ENCODE measurements at regions not wholly inside any gene's neighbourhood (a gene's known extent, or its start where the extent isn't known, plus 50 kb on each side); places are given as distances from the start of the nearest gene placed in this dataset.

DNA sequence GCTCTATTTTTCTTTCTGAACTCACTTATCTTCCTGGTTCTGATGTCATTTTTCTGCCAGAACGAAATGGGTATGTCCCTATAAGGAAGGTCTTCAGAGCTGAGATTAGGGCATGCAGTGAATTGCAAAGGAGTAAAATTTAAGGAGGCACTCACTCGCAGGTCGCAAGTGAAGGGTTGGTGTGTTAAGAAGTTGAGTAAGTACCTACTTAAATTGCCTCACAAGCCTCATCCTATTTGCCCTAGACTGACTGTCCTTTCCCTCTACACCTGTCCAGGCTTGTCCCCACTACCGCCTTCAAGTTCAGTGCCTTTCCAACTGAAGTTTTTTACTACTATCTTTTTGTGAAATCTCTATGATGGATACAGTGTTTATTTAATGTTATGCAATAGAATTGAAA, 191.5 kb downstream of the AHR start:
- H3K4me1 ChIP-seq: no peaks in the 10 kb centered on the region
- H3K27ac ChIP-seq: no peak overlapping the region
- H3K4me3 ChIP-seq (ENCODE audit: low read depth, low read length): no peak overlapping the region
- no peaks in the 10 kb centered on the region for H3K27me3 ChIP-seq (ENCODE audit: control insufficient read depth, insufficient read depth, low read length)
- no peak overlapping the region for H3K9ac ChIP-seq
- no peak overlapping the region for H3K4me2 ChIP-seq (ENCODE audit: low read length)
- H3K36me3 ChIP-seq (ENCODE audit: control insufficient read depth, insufficient read depth, low read length): no peaks in the 10 kb centered on the region
- no peaks in the 10 kb centered on the region for H3K9me3 ChIP-seq (ENCODE audit: control insufficient read depth, low read length)
- no peaks in the 10 kb centered on the region for H3K79me2 ChIP-seq
- H2AFZ ChIP-seq: no peak overlapping the region
- TF ChIP-seq, protein P1, sequence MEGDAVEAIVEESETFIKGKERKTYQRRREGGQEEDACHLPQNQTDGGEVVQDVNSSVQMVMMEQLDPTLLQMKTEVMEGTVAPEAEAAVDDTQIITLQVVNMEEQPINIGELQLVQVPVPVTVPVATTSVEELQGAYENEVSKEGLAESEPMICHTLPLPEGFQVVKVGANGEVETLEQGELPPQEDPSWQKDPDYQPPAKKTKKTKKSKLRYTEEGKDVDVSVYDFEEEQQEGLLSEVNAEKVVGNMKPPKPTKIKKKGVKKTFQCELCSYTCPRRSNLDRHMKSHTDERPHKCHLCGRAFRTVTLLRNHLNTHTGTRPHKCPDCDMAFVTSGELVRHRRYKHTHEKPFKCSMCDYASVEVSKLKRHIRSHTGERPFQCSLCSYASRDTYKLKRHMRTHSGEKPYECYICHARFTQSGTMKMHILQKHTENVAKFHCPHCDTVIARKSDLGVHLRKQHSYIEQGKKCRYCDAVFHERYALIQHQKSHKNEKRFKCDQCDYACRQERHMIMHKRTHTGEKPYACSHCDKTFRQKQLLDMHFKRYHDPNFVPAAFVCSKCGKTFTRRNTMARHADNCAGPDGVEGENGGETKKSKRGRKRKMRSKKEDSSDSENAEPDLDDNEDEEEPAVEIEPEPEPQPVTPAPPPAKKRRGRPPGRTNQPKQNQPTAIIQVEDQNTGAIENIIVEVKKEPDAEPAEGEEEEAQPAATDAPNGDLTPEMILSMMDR (IDR thresholded peaks at IDR 0.05): no peak

DNA sequence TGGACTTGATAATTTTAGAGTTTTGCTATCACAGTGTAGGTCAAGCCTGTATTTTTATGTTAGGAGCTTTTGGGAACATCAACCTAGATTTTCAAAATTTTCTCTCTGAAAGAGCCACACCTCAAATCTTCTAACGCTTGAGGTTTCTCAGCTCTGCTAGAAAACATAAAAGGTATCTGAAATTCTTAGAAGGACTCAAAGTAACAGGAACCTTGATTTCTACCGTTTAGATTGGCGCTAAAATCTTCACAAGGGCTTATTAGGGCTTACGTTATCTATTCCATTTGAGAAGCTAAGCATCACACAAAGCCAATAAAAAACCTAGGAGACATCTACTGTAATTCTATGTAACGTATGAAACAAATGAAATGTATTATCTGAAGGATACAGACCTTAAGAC, 192.4 kb downstream of the AHR start:
- no peak overlapping the region for H3K9ac ChIP-seq
- no peaks in the 10 kb centered on the region for H3K36me3 ChIP-seq (ENCODE audit: control insufficient read depth, insufficient read depth, low read length)
- H3K4me1 ChIP-seq: no peaks in the 10 kb centered on the region
- no peak overlapping the region for H2AFZ ChIP-seq
- H3K4me2 ChIP-seq (ENCODE audit: low read length): no peak overlapping the region
- H3K27ac ChIP-seq: no peak overlapping the region
- no peaks in the 10 kb centered on the region for H3K27me3 ChIP-seq (ENCODE audit: control insufficient read depth, insufficient read depth, low read length)
- H3K4me3 ChIP-seq (ENCODE audit: low read depth, low read length): no peak overlapping the region
- H3K79me2 ChIP-seq: no peaks in the 10 kb centered on the region
- TF ChIP-seq, protein P1 (IDR thresholded peaks at IDR 0.05): no peak
- H3K9me3 ChIP-seq (ENCODE audit: control insufficient read depth, low read length): no peaks in the 10 kb centered on the region

DNA sequence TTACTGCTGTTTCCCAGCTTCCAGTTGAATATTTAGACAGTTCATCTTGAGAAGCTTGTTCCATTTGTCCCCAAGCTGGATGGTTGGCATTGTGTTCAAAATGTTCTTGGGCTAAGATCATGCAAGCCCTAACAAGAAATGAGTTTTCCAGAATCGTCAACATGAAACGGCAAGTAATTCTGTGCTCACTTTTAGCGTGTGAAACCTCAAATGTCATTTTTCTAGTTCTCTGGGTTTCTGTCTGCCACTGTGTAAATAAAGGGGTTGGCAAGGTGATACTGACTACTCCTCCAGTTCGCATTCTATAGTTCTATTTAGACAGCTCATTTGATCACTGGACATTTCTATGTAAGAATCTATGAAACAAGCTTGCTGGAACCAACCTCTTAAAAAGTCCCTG, 194.0 kb downstream of the AHR start:
- Histone ChIP-seq H3K36me3 (ENCODE audit: control insufficient read depth, insufficient read depth, low read length) (no peaks in the 10 kb centered on the region), H3K9me3 (ENCODE audit: control insufficient read depth, low read length) (no peaks in the 10 kb centered on the region), H3K9ac (no peak overlapping the region), H3K4me2 (ENCODE audit: low read length) (no peak overlapping the region), H3K79me2 (no peaks in the 10 kb centered on the region), H3K27ac (no peak overlapping the region), H3K27me3 (ENCODE audit: control insufficient read depth, insufficient read depth, low read length) (no peaks in the 10 kb centered on the region), H3K4me1 (no peaks in the 10 kb centered on the region), H3K4me3 (ENCODE audit: low read depth, low read length) (no peak overlapping the region), H2AFZ (no peak overlapping the region)
- TF ChIP-seq, protein P1 (IDR thresholded peaks at IDR 0.05): no peak

DNA sequence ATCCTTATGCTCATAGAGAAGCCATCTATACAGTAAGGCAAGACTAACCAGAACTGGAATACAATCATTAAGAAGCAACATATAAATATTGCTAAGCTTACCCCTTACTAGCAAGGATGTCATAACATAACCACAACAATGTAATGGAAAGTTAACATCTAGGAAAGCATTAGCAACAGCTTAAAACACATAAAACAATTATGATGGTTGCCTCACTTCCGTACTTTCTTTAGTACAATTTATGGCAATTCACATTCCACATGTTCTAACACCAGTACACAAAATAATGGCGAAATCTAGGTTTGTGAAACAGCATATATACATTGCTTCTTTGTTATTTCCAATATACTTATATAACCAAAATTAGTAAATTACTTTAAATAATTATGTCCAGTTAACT, 195.0 kb downstream of the AHR start:
- H3K36me3 ChIP-seq (ENCODE audit: control insufficient read depth, insufficient read depth, low read length): no peaks in the 10 kb centered on the region
- TF ChIP-seq, protein P1 (IDR thresholded peaks at IDR 0.05): no peak

DNA sequence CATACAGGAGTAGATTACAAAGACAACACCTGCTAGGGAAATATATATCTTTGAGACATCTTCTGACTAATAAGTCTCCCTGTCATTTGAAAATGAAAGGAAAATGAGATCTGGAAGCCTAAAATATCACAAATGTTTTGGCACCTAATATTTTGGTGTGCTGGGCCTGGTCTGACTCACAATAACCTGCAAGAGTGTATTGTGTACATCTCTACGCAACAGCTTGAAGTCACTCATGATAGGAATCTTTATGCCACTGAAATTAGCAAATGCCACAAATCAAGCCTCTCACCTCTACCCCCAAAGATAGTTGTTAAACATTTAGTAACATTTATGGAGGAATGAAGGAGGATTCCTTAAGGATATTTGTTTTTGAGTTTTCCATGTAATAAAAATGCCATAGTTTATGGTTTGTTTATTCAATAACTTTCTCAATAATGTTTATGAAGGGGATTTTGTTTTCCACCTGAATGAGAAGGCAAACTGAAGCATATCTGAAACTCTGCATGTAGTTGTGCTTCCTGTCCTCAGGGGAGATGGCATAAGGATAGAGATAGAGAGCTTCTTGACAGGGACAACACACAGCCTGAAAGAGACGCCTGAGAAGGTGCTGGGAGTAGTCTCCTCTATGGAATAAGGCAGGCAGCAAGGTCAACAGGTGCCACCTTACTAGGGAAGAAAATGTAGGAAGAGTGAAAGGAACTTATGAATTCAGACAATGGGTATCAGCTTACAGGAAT, 197.4 kb downstream of the AHR start:
- H3K9me3 ChIP-seq (ENCODE audit: control insufficient read depth, low read length): no peaks in the 10 kb centered on the region
- H3K36me3 ChIP-seq (ENCODE audit: control insufficient read depth, insufficient read depth, low read length): no peaks in the 10 kb centered on the region
- H3K79me2 ChIP-seq: no peaks in the 10 kb centered on the region
- TF ChIP-seq, protein P1 (IDR thresholded peaks at IDR 0.05): no peak
- no peak overlapping the region for H2AFZ ChIP-seq
- H3K27me3 ChIP-seq (ENCODE audit: control insufficient read depth, insufficient read depth, low read length): no peaks in the 10 kb centered on the region
- no peaks in the 10 kb centered on the region for H3K4me1 ChIP-seq
- H3K4me3 ChIP-seq (ENCODE audit: low read depth, low read length): no peak overlapping the region
- no peak overlapping the region for H3K27ac ChIP-seq
- H3K9ac ChIP-seq: no peak overlapping the region
- no peak overlapping the region for H3K4me2 ChIP-seq (ENCODE audit: low read length)

More for the DNA sequence above, 195.0 kb downstream of the AHR start:
- Histone ChIP-seq H3K9me3 (ENCODE audit: control insufficient read depth, low read length) (no peaks in the 10 kb centered on the region), H3K9ac (no peak overlapping the region), H3K27me3 (ENCODE audit: control insufficient read depth, insufficient read depth, low read length) (no peaks in the 10 kb centered on the region), H3K79me2 (no peaks in the 10 kb centered on the region), H3K4me3 (ENCODE audit: low read depth, low read length) (no peak overlapping the region), H3K27ac (no peak overlapping the region), H3K4me1 (no peaks in the 10 kb centered on the region), H2AFZ (no peak overlapping the region), H3K4me2 (ENCODE audit: low read length) (no peak overlapping the region)
